GM19467 (cell line): ENCODE measurements at regions not wholly inside any gene's neighbourhood (a gene's known extent, or its start where the extent isn't known, plus 50 kb on each side); places are given as distances from the start of the nearest gene placed in this dataset.

Experiments used
- ATAC-seq: cut with Tn5 transposase; IDR thresholded peaks from one replicate; pipeline ENCODE4 v1.9.1; 2021; ENCODE audit warnings: mild to moderate bottlenecking, moderate library complexity; ENCODE audit not compliant: unreplicated experiment

DNA sequence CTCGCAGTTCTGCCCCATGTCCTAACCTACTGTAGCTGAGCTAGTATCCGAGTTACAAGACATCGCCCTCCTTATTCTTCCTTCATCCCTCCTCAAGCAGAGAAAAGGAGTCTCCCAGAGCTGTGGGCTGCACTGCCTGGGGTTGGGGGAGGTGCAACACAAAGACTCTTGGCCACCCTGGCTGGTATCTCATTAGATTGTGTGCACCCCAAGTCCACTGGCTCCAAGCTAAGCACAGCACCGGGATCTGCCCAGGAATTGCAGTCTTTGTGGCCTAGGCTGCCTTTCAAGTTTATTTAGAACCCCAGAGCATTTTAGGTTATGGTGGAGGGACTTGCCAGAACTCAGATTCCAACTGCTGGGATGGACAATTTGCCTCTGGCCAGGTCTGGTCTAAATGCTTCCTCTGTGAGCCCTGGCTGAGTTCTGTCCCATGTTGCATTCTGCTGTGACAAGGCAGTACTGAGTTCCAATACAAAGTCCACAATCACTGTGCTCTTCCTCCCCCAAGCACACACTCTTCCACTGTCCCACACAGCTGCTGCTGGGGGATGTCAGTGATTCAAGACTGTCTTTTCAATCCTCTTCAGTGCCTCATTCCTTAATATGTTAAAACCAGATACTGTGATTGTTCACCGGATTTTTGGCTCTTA lies 169.6 kb upstream of the CLEC14A start:
- no peak for ATAC-seq

DNA sequence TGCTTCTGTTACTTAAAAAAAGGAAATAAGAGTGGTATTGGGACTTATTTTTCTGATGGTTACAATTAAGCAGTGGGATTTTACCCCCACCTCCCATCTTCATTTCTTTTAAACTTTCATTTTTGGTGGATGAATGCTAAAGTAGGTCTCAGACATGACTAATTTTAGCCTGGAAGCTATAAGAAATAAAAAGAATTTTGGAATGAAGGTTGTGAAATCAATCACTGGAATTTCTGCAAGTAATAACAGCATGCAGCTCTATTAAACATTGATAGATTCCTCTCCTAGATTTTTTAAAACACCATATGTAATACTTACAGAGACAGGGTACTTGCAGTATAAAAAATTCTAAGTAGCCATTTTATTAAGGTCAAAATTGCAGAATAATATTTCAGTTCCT lies 164.2 kb upstream of the CLEC14A start:
- no peak for ATAC-seq

DNA sequence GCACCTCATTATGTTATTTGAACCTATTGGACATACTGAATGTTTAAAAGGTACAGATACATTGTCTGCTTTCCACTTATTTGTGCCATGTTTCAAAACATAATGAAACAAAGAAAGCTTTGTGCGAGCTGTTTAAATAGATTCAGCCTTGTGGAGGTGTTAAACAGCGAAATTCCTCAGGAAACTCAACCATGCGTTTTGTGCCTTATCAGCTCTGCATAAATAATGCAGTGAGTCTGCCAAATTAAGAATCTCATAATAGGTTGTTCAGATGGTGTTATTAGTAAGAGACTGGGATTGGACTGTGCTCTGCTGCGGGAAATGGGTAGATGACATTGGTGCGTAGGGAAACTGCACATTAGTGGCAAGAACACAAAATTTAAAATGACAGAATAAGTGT lies 163.7 kb upstream of the CLEC14A start:
- no peak for ATAC-seq

- ATAC-seq, result no peak
Measured at GRCh38 chr14:38412654-38413053, 156.8 kb upstream of the CLEC14A start.

DNA sequence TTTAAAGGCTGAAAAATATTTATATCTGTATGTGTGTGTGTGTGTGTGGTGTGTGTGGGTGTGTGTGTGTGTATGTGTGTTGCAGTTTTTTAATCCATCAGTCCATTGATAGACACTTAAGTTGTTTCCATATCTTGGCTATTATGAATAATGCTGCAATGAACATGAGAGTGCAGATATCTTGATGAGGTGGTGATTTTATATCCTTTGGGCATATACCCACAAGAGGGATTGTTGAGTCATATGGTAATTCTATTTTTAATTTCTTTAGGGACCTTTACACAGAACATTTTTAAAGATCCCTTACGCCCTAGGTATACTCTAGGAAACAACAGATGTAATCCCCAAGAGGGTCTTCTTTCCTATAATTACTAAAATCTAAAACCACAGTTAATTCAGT lies 154.5 kb upstream of the CLEC14A start:
- ATAC-seq, result no peak

- ATAC-seq, result no peak
Measured at GRCh38 chr14:38409071-38409705, 153.3 kb upstream of the CLEC14A start.

DNA sequence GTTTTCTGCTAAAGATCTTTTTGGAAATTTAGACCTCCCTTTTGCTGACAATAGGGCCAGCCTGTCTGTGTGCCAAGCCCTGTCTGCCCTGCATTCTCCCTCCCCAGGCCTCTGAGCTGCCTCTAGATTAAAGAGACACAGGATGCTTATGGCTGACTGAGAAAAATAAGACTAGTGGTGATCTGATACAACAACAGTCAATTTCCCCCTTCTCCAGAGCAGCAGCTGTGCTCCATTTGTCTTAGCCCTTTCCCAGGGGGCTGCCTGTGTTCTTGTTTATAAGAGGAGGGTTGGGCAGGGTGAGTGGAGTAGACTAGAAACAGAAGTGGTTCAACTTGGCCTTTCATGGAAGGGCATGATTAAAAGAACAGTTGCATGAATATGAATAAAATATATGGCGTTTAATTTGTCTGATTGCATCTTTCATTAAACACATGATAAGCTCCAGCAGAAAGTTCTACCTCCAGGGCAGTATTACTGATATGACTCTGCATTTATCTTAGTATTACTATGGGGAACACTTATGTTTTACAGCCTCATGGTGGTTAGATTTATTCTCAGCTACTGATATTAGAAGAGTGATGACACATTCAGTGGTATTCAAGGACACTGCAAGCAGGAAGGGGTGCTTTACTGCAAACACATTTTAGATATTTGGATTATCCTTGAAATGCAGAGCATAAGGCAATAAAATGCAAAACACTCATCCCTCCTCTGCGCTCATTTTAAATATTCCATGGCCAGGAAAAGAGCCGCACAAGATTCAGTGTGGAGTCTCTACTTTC lies 150.2 kb upstream of the CLEC14A start:
- ATAC-seq, result no peak

DNA sequence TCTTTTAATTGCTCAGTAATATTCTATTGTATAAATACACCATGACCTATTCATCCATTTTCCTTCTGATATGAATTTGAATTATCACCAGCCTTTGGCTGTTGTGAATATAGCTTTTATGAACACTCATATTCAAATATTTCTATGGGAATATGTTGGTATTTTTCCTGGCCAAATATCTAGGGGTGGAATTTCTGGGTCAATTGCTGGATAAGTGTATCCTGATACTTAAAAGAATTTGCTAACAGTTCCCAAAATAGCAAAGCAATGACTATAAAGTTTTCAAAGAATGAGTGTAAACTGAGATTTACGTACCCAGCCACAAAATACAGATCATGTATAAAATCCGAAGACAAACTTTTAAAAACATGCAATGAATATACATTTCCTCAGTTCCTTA lies 148.7 kb upstream of the CLEC14A start:
- ATAC-seq, result no peak

- ATAC-seq, result no peak
Measured at GRCh38 chr14:38404100-38404541, 148.2 kb upstream of the CLEC14A start.

DNA sequence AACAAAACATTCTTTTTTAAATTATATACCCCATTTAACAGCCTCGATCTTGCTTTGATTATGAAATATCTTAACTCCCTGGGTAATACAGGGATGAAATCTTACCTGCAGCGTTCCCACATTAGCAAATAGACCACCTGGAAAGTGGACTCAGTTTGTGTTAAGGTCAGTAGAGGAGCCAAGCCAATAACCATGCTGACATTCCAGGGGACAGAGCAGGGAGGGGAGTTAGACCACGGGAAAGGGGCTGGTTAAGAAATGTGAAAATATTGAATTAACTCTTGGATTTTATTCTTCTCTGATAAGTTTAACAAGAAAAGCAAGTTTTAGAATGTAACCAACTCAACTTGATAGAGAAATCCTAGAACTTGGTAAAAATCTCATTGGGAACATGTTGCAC lies 144.9 kb upstream of the CLEC14A start:
- no peak for ATAC-seq

DNA sequence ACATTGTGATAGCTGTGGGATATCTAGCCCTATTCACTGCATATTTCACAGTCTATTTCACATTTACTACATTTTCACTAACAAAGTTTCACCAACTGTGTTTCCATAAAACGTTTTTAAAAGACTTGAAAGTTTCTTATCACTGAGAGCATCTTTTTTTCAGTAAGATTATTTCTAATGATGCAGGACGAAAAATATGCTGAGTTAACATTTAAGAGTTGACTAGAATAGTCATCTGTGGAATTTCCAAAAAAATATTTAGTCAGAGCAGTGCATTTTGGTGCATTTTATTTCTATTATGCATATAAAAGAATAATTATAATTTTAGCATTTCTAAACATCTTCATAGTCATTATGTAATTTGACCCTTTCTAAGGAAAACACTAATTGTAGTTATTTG lies 143.8 kb upstream of the CLEC14A start:
- ATAC-seq, result no peak

DNA sequence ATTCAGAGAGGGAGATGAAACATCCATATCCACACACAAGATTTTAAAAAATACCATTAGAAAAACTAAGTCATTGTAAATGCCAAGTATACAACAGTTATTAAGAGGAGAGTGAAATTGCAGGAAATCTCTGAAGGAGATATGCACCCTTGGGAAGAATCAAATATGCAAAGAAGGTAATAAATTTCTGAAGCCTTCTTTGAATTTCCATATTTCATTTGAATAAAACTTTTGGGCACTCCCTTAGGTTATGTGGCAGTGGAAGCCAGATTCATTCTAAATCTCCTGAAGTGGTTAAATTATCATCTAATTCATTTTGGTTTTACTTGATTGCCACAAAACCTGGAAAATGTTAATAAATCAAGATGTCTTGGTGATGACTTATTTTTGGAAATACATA lies 138.9 kb upstream of the CLEC14A start:
- ATAC-seq, result no peak

DNA sequence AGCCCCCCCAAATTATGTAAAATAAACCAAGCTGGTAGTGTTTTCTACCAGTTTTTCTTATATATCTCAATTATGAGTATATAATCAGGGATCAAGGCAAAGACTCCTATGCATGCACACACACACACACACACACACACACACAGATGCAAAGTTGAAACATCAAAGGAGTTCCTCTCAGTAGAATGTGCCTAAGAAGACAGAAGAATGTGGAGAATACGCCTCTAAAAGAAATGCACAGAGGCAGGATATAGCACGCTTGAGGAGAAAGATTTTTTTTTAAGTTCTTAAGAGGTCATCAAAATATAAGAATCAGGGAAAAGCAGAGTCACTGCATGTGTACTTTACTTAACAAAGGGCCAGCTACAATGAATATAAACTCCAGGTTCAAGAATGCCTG lies 138.2 kb upstream of the CLEC14A start:
- no peak for ATAC-seq

GRCh38 chr14:38391334-38391733 lies 135.4 kb upstream of the CLEC14A start:
- ATAC-seq, result no peak

DNA sequence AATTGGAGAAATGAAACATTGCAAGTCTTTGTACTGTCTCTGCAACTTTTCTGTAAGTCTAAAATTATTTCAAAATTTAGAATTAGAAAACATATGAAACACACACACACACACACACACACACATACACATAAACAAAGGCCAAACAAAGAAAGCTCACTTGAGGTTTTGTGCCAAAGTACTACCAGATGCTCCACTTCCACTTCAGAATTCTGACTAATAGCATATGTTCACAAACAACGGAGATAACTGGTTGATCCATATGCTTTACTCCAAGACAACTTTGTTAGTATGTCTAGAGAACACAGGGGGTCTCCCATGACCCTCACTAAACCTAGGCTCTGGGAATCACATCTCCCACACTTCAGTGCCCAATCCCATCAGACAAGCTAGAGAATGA lies 133.8 kb upstream of the CLEC14A start:
- no peak for ATAC-seq

DNA sequence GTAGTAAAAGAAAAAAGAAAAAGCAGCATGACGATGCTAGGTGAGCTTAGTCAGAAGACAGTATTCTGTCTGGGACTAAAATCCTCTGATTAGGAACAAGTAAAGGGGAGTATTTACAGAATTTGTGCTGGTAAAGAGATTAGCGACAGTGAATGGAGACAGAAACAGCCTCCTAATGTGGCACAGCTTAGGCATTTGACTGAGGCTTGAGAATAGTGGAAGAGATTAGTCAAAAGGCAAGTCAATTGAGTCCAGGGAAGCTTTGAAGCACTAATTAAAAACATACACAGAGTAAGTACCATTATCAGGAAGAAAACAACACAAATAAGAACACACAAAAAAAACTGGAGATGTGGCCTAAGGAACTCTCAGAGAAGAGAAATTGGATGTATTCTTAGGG lies 131.9 kb upstream of the CLEC14A start:
- ATAC-seq, result no peak

DNA sequence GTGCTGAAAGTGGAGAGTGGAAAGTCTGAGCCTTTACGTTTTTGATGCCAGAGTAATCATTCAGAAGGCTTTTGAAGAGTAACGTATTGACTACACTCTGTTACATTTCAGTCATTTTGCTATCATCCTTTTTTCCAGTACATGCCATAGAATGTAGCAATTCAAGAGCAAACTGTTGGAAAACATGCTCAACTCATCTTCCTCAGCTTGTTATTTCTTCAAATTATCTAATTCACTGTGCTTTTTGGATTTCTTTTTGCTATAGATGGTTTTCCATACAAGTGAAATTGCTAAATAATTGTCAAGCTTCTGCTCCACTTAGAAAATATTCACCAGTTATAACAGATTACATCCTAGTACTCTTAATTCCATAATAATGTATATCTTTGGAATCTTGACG lies 129.9 kb upstream of the CLEC14A start:
- no peak for ATAC-seq

- ATAC-seq, result no peak
Measured at GRCh38 chr14:38385343-38385742, 129.4 kb upstream of the CLEC14A start.

- ATAC-seq, result no peak
Measured at GRCh38 chr14:38384741-38385140, 128.8 kb upstream of the CLEC14A start.

DNA sequence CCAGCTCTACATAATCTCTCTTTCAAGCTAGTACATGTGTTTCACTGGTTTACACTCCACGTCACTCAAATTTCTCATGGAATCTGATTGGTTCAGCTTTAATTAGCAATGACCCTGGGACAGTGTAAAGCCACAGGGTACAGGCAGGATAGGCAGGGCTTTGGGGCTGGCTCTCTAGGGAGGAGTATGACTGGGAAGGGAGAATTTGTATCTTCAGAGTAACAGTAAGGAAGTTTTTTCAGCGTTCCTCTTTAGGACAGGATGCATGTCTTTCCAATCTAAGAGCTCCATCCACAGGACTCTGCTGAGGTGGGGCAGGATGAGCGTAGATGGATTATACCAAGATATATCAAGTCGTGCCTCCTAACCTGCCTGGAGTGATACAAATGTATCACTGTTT lies 112.0 kb upstream of the CLEC14A start:
- no peak for ATAC-seq

DNA sequence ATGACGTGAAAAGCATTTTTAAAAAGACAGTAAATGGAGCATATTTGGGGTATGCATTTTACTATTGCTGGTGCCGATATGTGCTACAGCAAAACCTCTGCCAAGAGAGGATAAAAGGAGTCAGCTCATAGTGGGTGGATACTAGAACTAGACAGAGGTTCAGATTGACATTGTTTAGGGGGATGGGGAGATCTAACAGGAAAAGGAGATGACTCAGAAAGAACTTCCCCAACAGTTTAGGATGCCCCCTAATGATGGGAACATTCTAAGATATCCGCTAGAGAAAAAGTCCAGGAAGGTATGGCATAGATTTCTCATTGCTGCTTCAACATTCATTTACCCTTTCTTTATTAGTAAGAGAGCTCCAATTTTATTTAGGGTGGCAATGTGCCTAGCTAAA lies 110.5 kb upstream of the CLEC14A start:
- no peak for ATAC-seq

GRCh38 chr14:38363217-38363616 lies 107.3 kb upstream of the CLEC14A start:
- no peak for ATAC-seq
